Endometrial microvascular endothelial cells (primary cell): ENCODE measurements at regions not wholly inside any gene's neighbourhood (a gene's known extent, or its start where the extent isn't known, plus 50 kb on each side); places are given as distances from the start of the nearest gene placed in this dataset.

Source experiments
- in situ Hi-C: cut with HindIII; loops from 2 replicates; pipeline ENCODE4 v1.10.0; 2017; ENCODE audit warnings: low sequenced_read_pairs, low pct_unique_long_range_greater_than_20kb; ENCODE audit errors: inconsistent ontology term

- in situ Hi-C loops: no loop called here
These were observed 67.9 kb upstream of the WDR1 start for GRCh38 chr4:10184501-10184938.

- in situ Hi-C loops: no loop called here
These were observed 67.4 kb upstream of the WDR1 start for GRCh38 chr4:10184041-10184440.

- in situ Hi-C loops: no loop called here
These were observed 66.9 kb upstream of the WDR1 start for GRCh38 chr4:10183462-10183861.

GRCh38 chr4:10182446-10183424 lies 66.1 kb upstream of the WDR1 start:
- in situ Hi-C loops: no loop called here

- in situ Hi-C loops: no loop called here
These were observed 65.3 kb upstream of the WDR1 start for GRCh38 chr4:10181745-10182445.

GRCh38 chr4:10180927-10181744 lies 64.5 kb upstream of the WDR1 start:
- in situ Hi-C loops: no loop called here

GRCh38 chr4:10180603-10180926 lies 64.0 kb upstream of the WDR1 start:
- in situ Hi-C loops: no loop called here

- in situ Hi-C loops: no loop called here
These were observed 63.5 kb upstream of the WDR1 start for GRCh38 chr4:10179957-10180602.

GRCh38 chr4:10178763-10179162 lies 62.2 kb upstream of the WDR1 start:
- in situ Hi-C loops: no loop called here

GRCh38 chr4:10175626-10176025 lies 59.0 kb upstream of the WDR1 start:
- in situ Hi-C loops: no loop called here

- in situ Hi-C loops: loop anchor here (25.0 kb wide), 1 partner anchor 363 kb away; no protein-coding TSS in a partner anchor
These were observed 57.5 kb upstream of the WDR1 start for GRCh38 chr4:10173754-10174749.

- in situ Hi-C loops: loop anchor here (25.0 kb wide), 1 partner anchor 364 kb away; no protein-coding TSS in a partner anchor
These were observed 56.6 kb upstream of the WDR1 start for GRCh38 chr4:10173037-10173753.

- in situ Hi-C loops: loop anchor here (25.0 kb wide), 1 partner anchor 365 kb away; no protein-coding TSS in a partner anchor
These were observed 55.8 kb upstream of the WDR1 start for GRCh38 chr4:10172278-10172921.

GRCh38 chr4:10171055-10171454 lies 54.5 kb upstream of the WDR1 start:
- in situ Hi-C loops: loop anchor here (25.0 kb wide), 1 partner anchor 366 kb away; no protein-coding TSS in a partner anchor

GRCh38 chr4:10169839-10170387 lies 53.3 kb upstream of the WDR1 start:
- in situ Hi-C loops: loop anchor here (25.0 kb wide), 1 partner anchor 367 kb away; no protein-coding TSS in a partner anchor

- in situ Hi-C loops: loop anchor here (25.0 kb wide), 1 partner anchor 369 kb away; no protein-coding TSS in a partner anchor
These were observed 51.6 kb upstream of the WDR1 start for GRCh38 chr4:10168151-10168550.
